Calu3 (cell line): ENCODE measurements at regions not wholly inside any gene's neighbourhood (a gene's known extent, or its start where the extent isn't known, plus 50 kb on each side); places are given as distances from the start of the nearest gene placed in this dataset.

Source experiments
- BruUV-seq: library from RNA; stranded (reverse); fragments of 400-500 nt; replicated peaks from 2 replicates; lab custom pipeline; 2021; lab: Mats Ljungman, UMichigan
- CTCF ChIA-PET: fragments of 300-600 bp; sonication (Branson Sonifier 250); formaldehyde crosslinking; loops from one replicate; lab custom pipeline; 2022; ENCODE audit warnings: antibody characterized with exemption; lab: Charles Lee
- DNase-seq: peaks from one replicate; pipeline ENCODE4 v3.0.0; 2022
- H3K27ac Mint-ChIP-seq: one replicate; pipeline ENCODE4 v1.8.0; 2022; ENCODE audit warnings: mixed read lengths; ENCODE audit not compliant: unreplicated experiment
- H3K27me3 Mint-ChIP-seq: one replicate; pipeline ENCODE4 v1.8.0; 2022; ENCODE audit warnings: mixed read lengths; ENCODE audit not compliant: unreplicated experiment
- H3K36me3 Mint-ChIP-seq: one replicate; pipeline ENCODE4 v1.8.0; 2022; ENCODE audit warnings: mild to moderate bottlenecking, moderate library complexity, mixed read lengths; ENCODE audit not compliant: insufficient read depth, unreplicated experiment
- H3K4me1 Mint-ChIP-seq: one replicate; pipeline ENCODE4 v1.8.0; 2022; ENCODE audit warnings: mild to moderate bottlenecking, low read depth, mixed read lengths; ENCODE audit not compliant: unreplicated experiment
- H3K4me3 Mint-ChIP-seq: one replicate; pipeline ENCODE4 v1.8.0; 2022; ENCODE audit warnings: mild to moderate bottlenecking, low read depth, moderate library complexity, mixed read lengths; ENCODE audit not compliant: unreplicated experiment
- H3K9me3 Mint-ChIP-seq: one replicate; pipeline ENCODE4 v1.8.0; 2022; ENCODE audit warnings: low read depth, mixed read lengths; ENCODE audit not compliant: unreplicated experiment
- CTCF ChIP-seq: fragments of 200-600 bp; IDR thresholded peaks from one replicate; pipeline ENCODE4 v1.8.0; 2022; ENCODE audit warnings: antibody characterized with exemption; ENCODE audit not compliant: unreplicated experiment
- intact Hi-C: fragments of 100-400 bp; cut with micrococcal nuclease; formaldehyde crosslinking; loops from one replicate; pipeline ENCODE4 v1.10.0; 2022; ENCODE audit not compliant: unreplicated experiment

DNA sequence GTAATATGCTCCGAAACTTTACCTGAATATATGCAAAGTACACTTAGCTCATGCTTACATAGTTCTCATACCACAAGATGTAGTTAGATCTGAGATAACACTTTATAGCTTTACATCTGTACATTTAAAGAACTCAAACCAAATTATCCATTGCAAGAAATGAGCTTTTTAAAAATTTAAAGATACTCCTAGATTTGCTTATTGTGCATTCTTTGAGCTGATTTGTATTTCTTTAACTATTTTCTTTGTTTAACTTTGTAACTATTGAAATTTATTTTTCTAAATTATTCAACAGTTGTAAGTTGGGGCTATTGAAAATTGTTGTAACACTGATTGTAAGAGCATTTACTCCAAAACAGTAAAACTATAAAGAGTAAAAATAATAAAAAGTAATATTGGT, 340.2 kb upstream of the NOVA1 start:
- no peaks in the 10 kb centered on the region for H3K4me1 Mint-ChIP-seq
- no peaks in the 10 kb centered on the region for H3K36me3 Mint-ChIP-seq

DNA sequence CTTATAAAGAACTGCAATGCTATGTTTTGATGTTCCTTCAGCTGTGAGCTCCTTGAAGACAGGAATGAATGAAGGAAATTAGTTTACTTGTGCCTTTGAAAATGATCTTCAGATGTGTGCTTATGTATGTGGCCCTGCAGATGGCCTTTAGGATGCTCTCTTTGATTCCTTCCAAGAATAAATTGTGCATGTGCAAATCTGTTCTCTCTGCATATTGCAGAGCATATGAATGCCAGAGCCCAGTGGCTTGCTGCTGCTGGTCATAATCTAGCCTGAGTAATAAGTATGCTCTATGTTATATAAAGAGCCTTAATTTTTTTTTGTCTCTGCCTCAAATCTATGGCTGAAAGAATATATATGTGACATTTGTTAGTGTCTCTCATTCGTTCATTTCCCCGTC, 341.9 kb upstream of the NOVA1 start:
- no peaks in the 10 kb centered on the region for H3K4me1 Mint-ChIP-seq
- TF ChIP-seq CTCF, result no peak
- H3K36me3 Mint-ChIP-seq, result no peaks in the 10 kb centered on the region
- no peak overlapping the region for H3K27ac Mint-ChIP-seq
- no peak for DNase-seq
- intact Hi-C loops, result no loop called here
- H3K4me3 Mint-ChIP-seq, result no peak overlapping the region
- CTCF ChIA-PET, result no interaction called here
- no TSS peak for BruUV-seq
- peaks cover 15% of the 10 kb centered on the region for H3K9me3 Mint-ChIP-seq
- H3K27me3 Mint-ChIP-seq, result no peaks in the 10 kb centered on the region

More for the DNA sequence above, 340.2 kb upstream of the NOVA1 start:
- H3K27me3 Mint-ChIP-seq, result no peaks in the 10 kb centered on the region
- BruUV-seq, result no TSS peak
- intact Hi-C loops, result no loop called here
- peaks cover 14% of the 10 kb centered on the region for H3K9me3 Mint-ChIP-seq
- DNase-seq, result no peak
- CTCF ChIA-PET, result no interaction called here
- no peak overlapping the region for H3K4me3 Mint-ChIP-seq
- no peak overlapping the region for H3K27ac Mint-ChIP-seq
- TF ChIP-seq CTCF, result no peak

DNA sequence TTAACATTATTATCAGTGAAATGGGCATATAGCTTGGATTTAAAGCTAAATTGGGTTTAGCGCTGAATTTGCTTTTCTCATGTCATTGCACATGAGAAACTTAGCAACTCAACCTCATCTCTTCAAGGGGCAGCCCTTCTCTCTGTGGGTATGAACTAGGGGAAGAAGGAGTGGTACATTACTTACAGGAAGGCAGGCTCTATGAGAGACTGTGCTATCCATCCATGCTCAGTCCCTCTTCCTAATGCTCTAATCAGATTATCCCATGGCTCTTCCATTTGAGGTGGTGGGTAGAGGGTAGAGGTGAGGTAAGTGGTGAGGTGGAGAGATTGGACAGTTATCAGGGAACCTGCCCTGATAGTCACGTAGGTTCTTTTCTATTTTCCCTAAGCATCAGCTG, 343.7 kb upstream of the NOVA1 start:
- H3K27me3 Mint-ChIP-seq, result no peaks in the 10 kb centered on the region
- peaks cover 12% of the 10 kb centered on the region for H3K9me3 Mint-ChIP-seq
- intact Hi-C loops, result no loop called here
- H3K36me3 Mint-ChIP-seq, result no peaks in the 10 kb centered on the region
- no peak for TF ChIP-seq CTCF
- H3K4me3 Mint-ChIP-seq, result no peak overlapping the region
- CTCF ChIA-PET, result interaction anchor here (0.6 kb wide), 1 partner anchor 104 kb away, joined by 4 read pairs; no protein-coding TSS in a partner anchor
- no peaks in the 10 kb centered on the region for H3K4me1 Mint-ChIP-seq
- no peak overlapping the region for H3K27ac Mint-ChIP-seq
- DNase-seq, result no peak
- BruUV-seq, result no TSS peak

DNA sequence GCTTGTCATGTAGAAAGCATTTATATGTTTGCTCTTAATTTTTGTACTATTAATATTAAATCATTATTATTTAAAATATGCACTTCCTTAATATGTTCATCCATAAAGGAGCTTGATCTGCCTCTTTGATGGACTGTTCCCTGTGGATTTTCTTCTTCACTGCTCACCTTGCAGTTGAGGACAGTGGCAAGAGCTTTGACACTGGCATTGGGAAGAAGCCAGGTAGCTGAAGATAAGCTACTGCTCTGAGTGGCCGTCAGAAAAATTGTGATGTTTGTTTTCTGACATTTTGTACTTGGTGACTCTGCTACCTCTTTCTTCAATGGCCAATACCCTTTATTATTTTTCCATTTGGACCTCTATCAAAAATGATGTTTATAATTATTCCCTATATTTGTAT, 349.4 kb upstream of the NOVA1 start:
- Mint-ChIP-seq H3K9me3 (peaks cover 3% of the 10 kb centered on the region), H3K36me3 (no peaks in the 10 kb centered on the region), H3K27me3 (no peaks in the 10 kb centered on the region), H3K27ac (no peak overlapping the region), H3K4me1 (no peaks in the 10 kb centered on the region), H3K4me3 (no peak overlapping the region)
- no TSS peak for BruUV-seq
- intact Hi-C loops, result no loop called here
- no peak for TF ChIP-seq CTCF
- CTCF ChIA-PET, result no interaction called here
- no peak for DNase-seq
